HCEC 1CT (cell line): ENCODE measurements at regions not wholly inside any gene's neighbourhood (a gene's known extent, or its start where the extent isn't known, plus 50 kb on each side); places are given as distances from the start of the nearest gene placed in this dataset.
"Not testable (repeated sequence)": the region's sequence is repeated elsewhere in the genome, so short reads cannot be mapped to it uniquely, and the experiment has no call there.

ENCODE experiments used
- DNase-seq: peaks from one replicate; pipeline ENCODE4 v3.0.0-alpha.2; 2017

DNA sequence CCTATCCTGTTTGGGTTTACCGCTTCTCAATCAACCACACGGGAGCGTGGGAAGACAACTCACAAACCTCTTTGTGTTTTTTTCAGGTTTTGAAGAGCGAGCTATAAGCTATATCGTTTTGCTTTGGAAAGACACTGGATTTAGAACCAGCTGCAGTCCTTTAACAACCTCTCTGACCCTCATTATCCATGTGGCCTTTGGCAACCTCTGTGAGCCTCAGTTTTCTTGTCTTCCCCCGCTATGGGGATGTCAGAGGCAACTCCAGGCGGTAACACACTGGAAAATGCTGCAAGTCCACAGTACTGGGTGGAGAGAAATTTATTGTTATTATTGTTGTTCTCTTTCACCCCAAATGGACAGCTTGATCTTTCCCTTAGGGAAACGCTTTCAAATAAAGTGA is 100.0 kb downstream of the ETS2 start:
- DNase-seq, result no peak

GRCh38 chr21:38905328-38905727 is 99.6 kb downstream of the ETS2 start:
- no peak for DNase-seq

GRCh38 chr21:38903690-38904139 is 98.0 kb downstream of the ETS2 start:
- DNase-seq, result no peak

- no peak for DNase-seq
Measured at GRCh38 chr21:38902608-38903445, 97.1 kb downstream of the ETS2 start.

GRCh38 chr21:38900499-38900898 is 94.8 kb downstream of the ETS2 start:
- DNase-seq, result no peak

GRCh38 chr21:38899985-38900384 is 94.3 kb downstream of the ETS2 start:
- not testable (repeated sequence) for DNase-seq

- no peak for DNase-seq
Measured at GRCh38 chr21:38899277-38899947, 93.7 kb downstream of the ETS2 start.

DNA sequence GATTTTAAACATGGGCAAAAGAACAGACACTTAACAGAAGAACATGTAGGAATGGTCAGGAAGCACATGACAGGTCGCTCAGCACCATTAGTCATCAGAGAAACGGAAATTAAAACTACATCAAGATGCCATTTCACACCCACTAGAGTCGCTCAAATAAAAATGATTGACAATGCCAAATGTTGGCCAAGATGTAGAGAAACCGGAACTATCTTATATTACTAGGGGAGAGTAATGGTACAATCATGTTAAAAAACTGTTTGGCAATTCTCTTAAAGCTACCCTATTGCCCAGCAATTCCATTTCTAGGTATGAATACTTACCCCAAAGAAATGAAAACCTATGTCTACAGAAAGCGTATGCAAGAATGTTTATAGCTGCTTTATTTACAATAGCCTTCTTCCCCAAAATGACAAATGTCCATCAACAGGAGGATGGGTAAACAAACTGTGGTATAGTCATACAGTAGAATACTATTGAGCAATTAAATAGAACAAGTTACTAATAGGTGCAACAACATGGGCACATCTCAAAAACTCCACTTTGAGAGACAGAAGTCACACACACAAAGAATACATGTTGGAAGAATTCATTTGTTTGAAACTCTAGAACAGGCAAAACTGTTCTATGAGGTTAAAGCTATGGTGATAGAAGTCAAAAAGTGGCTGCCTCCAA is 92.8 kb downstream of the ETS2 start:
- no peak for DNase-seq

DNA sequence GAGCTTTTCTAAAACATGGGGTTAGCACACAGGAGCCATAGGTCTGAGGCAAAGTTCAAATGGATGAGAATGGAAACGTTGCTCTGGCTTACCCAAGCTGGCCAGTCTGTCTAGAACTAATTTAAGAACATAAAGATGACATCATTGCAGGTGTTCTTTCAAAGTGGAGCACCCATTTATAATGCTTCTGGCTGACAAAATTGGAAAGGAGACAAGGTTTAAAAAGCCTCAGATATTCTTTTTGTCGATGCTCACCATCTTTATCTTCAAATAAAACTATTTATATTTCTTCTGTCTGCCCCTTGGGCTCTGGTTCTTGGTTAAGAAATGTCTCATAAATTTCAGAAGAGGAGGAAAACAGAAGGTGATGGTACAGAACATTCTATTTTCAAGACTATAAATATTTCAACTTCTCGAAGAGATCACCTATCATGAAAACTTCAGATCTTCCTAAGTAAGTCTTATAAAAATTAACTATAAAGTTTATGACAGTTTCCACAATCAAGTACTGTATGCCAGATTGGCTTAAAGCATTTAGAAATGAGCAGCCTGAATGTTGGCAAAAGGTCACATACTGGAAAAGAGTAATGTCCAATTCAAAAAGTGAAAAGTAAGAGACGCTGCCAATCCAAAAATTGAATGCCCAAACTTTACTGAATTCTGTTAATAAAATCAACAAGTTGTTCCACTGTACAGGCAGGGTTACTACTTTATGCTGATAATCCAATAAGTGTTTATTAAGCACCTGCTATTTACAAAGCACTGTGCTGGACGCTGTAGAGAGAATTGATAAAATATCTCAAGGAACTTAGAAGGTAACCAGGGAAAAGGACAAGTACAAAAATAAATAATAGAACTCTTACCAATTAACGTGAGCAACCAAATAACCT is 92.0 kb downstream of the ETS2 start:
- no peak for DNase-seq

GRCh38 chr21:38894899-38895298 is 89.2 kb downstream of the ETS2 start:
- DNase-seq, result no peak

DNA sequence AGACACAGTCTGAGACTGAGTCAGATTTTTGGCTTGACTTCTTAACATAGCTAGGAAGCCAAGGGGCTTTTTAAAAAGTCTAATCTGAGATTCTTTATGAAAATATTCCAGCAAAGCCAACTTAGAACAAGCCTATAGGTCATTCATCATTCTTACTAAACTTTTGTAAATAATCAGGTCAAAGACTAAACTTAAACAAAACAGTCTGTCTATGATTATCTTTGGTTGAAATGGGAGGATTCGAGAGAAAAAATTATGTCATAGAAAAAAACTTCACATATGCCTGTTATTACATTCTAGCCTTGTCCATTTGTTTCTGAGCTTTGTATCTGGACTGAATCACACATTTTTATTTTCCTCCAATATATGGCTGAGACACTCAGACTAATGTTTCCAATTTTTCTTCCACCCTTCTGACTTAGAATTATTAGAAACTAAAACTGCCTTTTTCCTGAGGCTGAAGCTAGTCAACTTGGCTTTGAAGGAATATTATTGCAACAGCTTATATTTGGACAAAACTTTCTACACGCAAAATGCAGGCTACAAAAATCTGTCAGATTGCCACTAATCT is 83.3 kb downstream of the ETS2 start:
- DNase-seq, result no peak

DNA sequence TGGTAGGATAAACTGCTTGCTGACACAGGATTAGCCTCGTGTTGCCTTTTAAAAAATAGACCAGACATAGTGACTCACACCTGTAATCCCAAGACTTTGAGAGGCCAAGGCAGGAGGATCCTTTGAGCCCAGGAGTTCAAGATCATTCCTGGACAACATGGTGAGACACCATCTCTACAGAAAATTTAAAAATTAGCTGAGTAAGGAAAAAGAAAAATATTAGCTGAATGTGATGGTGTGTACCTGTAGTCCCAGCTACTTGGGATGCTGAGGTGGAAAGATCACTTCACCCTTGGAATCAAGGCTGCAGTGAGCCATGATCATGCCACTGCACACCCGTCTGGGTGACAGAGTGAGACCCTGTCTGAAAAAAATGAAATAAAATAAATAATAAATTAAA is 82.0 kb downstream of the ETS2 start:
- DNase-seq, result no peak

DNA sequence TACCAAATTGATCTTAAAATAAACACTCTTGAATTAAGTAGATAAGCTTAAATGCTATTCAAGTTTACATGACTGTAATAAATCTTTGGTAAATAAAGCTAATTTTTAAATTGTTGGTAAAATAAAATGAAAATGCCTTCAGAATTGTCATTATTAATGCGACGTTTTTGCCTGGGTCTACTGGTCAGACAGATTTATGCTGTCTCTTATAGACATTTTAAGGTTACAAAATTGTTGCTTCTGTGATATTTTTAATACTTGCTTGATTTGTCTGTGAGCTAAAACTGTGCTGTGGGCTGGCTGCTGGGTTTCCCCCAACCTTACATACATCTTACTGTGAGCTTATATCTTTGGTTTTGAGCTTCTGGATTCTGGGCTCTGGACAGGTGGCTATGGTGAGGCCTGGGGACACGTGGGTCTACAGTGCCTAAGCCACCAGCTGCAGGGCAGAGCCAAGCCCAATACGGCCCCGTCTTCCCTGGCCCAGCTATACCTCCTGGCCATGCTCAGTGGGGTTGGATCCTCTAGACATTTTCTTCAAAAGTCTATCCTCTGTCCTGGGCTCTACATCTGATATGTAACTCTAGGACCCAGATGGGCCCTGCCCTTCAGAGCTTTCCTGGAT is 81.4 kb downstream of the ETS2 start:
- no peak for DNase-seq

DNA sequence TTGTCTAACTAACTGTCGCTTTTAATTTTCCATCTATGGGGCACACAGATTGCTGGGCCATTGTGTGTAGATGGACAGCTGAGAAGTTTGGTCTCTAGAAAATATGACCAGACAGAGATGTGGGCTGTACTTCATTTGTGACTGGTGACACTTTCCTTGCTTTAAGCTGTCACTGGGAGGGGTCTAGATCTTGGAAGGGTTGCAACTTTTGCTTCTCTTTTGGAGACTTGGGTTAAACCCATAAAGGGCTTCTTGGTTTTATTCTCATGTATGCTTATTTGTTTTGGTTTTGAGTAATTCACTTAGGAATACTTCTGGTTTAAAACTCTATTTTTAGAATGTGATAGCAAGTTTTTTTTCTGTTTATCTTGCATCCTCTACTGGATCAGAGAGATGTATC is 80.2 kb downstream of the ETS2 start:
- DNase-seq, result no peak

- no peak for DNase-seq
Measured at GRCh38 chr21:38884440-38884839, 78.7 kb downstream of the ETS2 start.

DNA sequence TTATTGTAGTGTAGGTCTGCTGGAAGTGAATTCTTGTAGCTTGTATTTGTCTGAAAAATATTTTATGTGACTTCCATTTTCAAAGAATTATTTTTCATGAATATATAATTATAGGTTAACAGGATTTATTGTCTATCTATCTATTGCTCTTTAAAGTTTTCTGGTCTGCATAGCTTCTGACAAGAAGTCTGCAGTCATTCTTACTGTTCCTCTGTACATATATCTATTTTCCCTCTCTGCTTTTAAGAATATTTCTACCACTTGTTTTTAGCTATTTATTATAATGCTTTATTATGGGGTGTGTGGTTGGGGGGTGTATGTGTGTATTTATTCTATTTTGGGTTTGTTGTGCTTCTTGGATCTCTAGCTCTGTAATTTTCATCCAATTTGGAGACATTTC is 77.4 kb downstream of the ETS2 start:
- DNase-seq, result no peak

DNA sequence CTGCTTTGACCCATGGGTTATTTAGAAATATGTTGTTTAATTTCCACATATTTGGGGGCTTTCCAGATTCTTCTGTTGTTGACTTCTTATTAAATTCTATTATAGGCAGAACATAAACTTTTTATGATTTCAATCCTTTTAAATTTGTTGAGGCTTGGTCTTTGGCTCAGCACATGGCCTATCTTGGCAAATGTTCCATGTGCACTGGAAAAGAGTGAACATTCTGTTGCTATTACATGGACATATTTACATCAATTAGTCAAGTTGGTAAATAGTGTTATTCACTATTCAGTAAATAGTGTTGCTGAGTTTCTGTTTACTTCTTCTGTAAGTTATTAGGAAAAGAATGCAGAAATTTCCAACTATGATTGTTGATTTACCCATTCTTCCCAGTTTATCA is 75.4 kb downstream of the ETS2 start:
- DNase-seq, result no peak

- no peak for DNase-seq
Measured at GRCh38 chr21:38880577-38880966, 74.8 kb downstream of the ETS2 start.

DNA sequence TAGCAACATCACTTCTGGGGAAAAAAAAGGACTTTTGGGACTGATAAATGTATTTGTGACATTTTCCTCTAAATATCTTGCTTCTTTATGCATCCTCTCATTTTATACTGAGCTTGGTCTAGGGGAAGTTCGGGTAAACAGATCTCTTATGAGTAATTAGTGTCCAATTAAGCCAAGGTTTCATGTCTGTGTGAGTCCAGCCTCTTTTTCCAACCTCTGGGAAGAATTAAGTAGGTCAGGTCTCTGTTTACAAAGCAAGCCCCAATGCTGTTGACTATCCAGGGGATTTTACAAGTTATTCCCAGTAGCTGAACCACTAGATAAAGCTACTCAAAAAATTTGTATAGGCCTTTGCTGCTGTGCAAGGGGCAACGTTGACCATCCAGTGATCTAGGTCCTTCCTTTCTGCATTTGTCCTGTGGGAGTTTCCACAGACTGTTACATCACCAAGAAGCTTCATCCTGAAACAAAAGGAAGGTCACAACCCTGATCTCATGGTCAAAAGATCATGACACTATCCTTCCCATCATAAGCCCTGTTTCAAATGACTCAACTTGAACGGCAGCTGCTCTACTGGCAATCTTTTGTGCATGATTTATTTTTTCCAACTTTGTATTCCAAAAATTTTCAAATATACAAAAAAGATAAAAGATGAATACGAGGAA is 74.3 kb downstream of the ETS2 start:
- peak; percentile 14 for DNase-seq

GRCh38 chr21:38878379-38879179 is 72.8 kb downstream of the ETS2 start:
- no peak for DNase-seq
